HL-60 (cell line): ENCODE measurements at regions not wholly inside any gene's neighbourhood (a gene's known extent, or its start where the extent isn't known, plus 50 kb on each side); places are given as distances from the start of the nearest gene placed in this dataset.
A peak's percentile ranks its signal among the peaks of the same experiment; 100 is the strongest.
"Not testable (repeated sequence)": the region's sequence is repeated elsewhere in the genome, so short reads cannot be mapped to it uniquely, and the experiment has no call there.

Experiments used
- DNase-seq, 2 experiments: peaks; one replicate each; pipeline ENCODE4 v3.0.0-alpha.2; 2010 to 2020; ENCODE audit warnings: low read depth in 1 of 2, low spot score in 1 of 2
- H3K27ac ChIP-seq: fragments of 250-450 bp; sonication (Bioruptor Pico); replicated peaks from 2 replicates; pipeline ENCODE4 v1.5.1; 2020; ENCODE audit warnings: mild to moderate bottlenecking, moderate library complexity
- H3K27me3 ChIP-seq: fragments of 250-450 bp; sonication (Bioruptor Pico); 2 replicates; pipeline ENCODE4 v1.5.1; 2021; ENCODE audit warnings: mild to moderate bottlenecking, moderate library complexity; ENCODE audit not compliant: insufficient read depth, poor library complexity, severe bottlenecking
- H3K4me3 ChIP-seq: replicated peaks from 2 replicates; pipeline ENCODE4 v1.5.1; 2011; ENCODE audit warnings: mild to moderate bottlenecking, control low read depth, low read length; ENCODE audit not compliant: insufficient read depth
- CTCF ChIP-seq: IDR thresholded peaks from one replicate; pipeline ENCODE4 v1.5.1; 2011; ENCODE audit warnings: low read length, control low read depth, inconsistent platforms; ENCODE audit not compliant: insufficient read depth
- GABPA ChIP-seq: IDR thresholded peaks from 2 replicates; pipeline ENCODE4 v1.6.1; 2012; ENCODE audit warnings: low read depth
- POLR2AphosphoS5 ChIP-seq: IDR thresholded peaks from 2 replicates; pipeline ENCODE4 v1.6.1; 2012; ENCODE audit warnings: low read depth
- SPI1 ChIP-seq: IDR thresholded peaks from 2 replicates; pipeline ENCODE4 v1.6.1; 2012; ENCODE audit warnings: low read depth, mild to moderate bottlenecking, borderline replicate concordance
- TF ChIP-seq, protein P1 (sequence below): IDR thresholded peaks from 2 replicates; pipeline ENCODE4 v1.6.1; 2012; ENCODE audit warnings: low read depth; ENCODE audit not compliant: insufficient replicate concordance

DNA sequence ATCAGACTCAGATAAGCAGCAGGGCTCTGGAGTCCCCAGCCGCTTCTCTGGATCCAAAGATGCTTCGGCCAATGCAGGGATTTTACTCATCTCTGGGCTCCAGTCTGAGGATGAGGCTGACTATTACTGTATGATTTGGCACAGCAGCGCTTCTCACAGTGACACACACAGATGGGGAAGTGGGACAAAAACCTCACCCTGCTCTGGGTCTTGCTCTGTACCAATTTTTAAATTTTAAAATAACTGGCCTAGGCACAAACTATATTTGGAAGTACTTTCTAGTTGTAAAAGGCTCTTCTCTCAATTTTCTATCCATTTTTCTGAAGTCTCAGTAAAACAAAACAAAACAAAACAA, 131.7 kb downstream of the VPREB1 start:
- Histone ChIP-seq H3K27ac (no peak overlapping the region), H3K4me3 (no peak overlapping the region), H3K27me3 (no peaks in the 10 kb centered on the region)
- no peak for DNase-seq
- TF ChIP-seq GABPA (no peak), SPI1 (no peak), CTCF (no peak), POLR2AphosphoS5 (no peak)
- TF ChIP-seq, protein P1, sequence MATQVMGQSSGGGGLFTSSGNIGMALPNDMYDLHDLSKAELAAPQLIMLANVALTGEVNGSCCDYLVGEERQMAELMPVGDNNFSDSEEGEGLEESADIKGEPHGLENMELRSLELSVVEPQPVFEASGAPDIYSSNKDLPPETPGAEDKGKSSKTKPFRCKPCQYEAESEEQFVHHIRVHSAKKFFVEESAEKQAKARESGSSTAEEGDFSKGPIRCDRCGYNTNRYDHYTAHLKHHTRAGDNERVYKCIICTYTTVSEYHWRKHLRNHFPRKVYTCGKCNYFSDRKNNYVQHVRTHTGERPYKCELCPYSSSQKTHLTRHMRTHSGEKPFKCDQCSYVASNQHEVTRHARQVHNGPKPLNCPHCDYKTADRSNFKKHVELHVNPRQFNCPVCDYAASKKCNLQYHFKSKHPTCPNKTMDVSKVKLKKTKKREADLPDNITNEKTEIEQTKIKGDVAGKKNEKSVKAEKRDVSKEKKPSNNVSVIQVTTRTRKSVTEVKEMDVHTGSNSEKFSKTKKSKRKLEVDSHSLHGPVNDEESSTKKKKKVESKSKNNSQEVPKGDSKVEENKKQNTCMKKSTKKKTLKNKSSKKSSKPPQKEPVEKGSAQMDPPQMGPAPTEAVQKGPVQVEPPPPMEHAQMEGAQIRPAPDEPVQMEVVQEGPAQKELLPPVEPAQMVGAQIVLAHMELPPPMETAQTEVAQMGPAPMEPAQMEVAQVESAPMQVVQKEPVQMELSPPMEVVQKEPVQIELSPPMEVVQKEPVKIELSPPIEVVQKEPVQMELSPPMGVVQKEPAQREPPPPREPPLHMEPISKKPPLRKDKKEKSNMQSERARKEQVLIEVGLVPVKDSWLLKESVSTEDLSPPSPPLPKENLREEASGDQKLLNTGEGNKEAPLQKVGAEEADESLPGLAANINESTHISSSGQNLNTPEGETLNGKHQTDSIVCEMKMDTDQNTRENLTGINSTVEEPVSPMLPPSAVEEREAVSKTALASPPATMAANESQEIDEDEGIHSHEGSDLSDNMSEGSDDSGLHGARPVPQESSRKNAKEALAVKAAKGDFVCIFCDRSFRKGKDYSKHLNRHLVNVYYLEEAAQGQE = no peak

DNA sequence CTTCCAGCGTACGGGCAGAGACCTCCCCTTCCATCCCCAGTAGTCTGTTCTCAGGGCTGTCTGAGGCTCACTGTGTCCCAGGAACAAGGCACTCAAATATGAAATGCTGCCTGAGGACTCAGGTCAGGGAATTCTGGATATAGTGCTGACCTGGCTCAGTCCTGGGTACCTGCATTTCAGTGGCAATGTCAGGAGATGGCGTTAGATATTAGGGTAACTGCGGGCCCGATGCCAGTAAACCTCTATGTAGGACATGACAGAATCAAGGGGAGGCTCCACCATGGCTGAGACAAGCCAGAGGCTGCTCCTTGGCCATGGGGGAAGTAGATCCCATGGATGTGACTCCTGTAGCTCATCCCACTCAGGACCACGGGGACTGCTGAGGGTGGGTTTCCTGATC, 131.7 kb downstream of the ZNF280B start:
- not testable (repeated sequence) for H3K27ac ChIP-seq, DNase-seq, H3K4me3 ChIP-seq, H3K27me3 ChIP-seq

GRCh38 chr22:22377335-22377734, 131.2 kb downstream of the ZNF280B start:
- TF ChIP-seq, protein P1 = no peak
- TF ChIP-seq SPI1 = no peak
- no peak for TF ChIP-seq POLR2AphosphoS5
- no peak for TF ChIP-seq GABPA
- no peak for TF ChIP-seq CTCF
- H3K27ac ChIP-seq = no peak overlapping the region
- no peak overlapping the region for H3K4me3 ChIP-seq
- no peak for DNase-seq
- H3K27me3 ChIP-seq = peaks cover 3% of the 10 kb centered on the region

DNA sequence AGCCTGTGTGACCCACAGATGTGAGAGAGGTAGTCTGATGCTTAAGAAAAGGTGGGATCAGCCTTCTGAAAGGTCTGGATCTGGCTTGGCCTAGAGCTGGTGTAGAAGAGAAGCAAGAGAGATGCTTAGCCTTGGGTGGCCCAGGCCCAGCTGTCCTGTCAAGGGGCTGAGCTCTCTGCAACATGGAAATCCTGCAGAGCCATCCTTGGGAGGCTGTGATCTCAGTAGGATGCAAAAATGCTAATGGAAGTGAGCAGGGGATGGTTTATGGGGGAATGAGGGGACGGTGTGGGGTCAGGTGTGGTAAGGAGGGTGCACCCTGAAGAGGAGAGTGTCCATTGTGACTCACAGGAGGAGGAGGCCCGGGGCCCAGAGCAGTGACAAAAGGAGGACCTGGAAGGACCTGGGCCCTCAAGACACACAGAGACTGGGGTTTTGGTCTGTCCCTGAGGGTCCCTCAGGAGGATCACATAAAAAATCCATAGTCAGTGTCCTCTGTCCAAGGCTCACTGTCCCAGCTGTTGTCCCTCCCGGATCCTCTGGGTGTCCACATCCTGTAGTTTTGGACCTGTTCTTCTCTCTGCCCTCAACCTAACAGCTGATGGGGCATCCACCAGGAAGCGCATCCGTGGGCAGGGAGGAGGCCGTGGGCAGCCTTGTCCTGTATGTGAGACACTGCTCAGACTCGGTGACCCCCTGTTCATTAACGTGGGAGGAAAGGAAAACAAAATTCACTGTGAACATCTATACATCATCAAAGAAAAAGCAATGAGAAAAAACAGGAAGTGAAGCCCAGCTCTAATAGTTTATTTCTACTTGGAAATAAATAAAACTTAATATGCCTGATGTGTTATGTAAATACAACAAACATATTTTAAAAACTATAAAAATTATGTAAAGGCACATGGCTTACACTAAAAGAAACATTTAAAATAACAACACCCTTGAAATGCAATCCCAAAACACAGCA, 129.8 kb downstream of the ZNF280B start:
- TF ChIP-seq GABPA = no peak
- TF ChIP-seq POLR2AphosphoS5 = no peak
- TF ChIP-seq SPI1 = peak; percentile 54
- Histone ChIP-seq H3K27me3 (peaks cover 11% of the 10 kb centered on the region), H3K4me3 (no peak overlapping the region), H3K27ac (no peak overlapping the region)
- no peak for DNase-seq
